ENCODE measurements at regions not wholly inside any gene's neighbourhood (a gene's known extent, or its start where the extent isn't known, plus 50 kb on each side); places are given as distances from the start of the nearest gene placed in this dataset.

GRCh38 chr2:777051-777450 is 99.8 kb upstream of the TMEM18 start:
- no peak for TF ChIP-seq EGR2 (tag by site-specific recombination; IDR thresholded peaks at IDR 0.05; ENCODE audit: low read depth)
- TF ChIP-seq GLIS2 (tag by site-specific recombination; IDR thresholded peaks at IDR 0.05): no peak
- TF ChIP-seq ZNF600 (tag by site-specific recombination; IDR thresholded peaks at IDR 0.05): no peak
- TF ChIP-seq GLIS1 (tag by site-specific recombination; IDR thresholded peaks at IDR 0.05): no peak
- TF ChIP-seq ZNF629 (tag by site-specific recombination; IDR thresholded peaks at IDR 0.05): no peak
- TF ChIP-seq ZNF155 (tag by site-specific recombination; IDR thresholded peaks at IDR 0.05): no peak
- no peak for TF ChIP-seq ZSCAN16 (tag by site-specific recombination; IDR thresholded peaks at IDR 0.05)
- TF ChIP-seq ELK4 (IDR thresholded peaks at IDR 0.05; ENCODE audit: borderline replicate concordance, low read depth, low read length): no peak
- no peak for TF ChIP-seq ZNF202 (tag by site-specific recombination; IDR thresholded peaks at IDR 0.05; ENCODE audit: borderline replicate concordance)
- TF ChIP-seq ZNF37A (tag by site-specific recombination; IDR thresholded peaks at IDR 0.05): no peak
- no peak for TF ChIP-seq ZNF174 (tag by site-specific recombination; IDR thresholded peaks at IDR 0.05)
- no peak for TF ChIP-seq ZNF266 (tag by site-specific recombination; IDR thresholded peaks at IDR 0.05; ENCODE audit: low read depth)
- TF ChIP-seq SP3 (tag by site-specific recombination; IDR thresholded peaks at IDR 0.05): no peak
- TF ChIP-seq ZNF175 (tag by site-specific recombination; IDR thresholded peaks at IDR 0.05): no peak
- no peak for TF ChIP-seq ZNF621 (tag by site-specific recombination; IDR thresholded peaks at IDR 0.05)
- H3K36me3 ChIP-seq (ENCODE audit: control insufficient read depth in 2 of 2, insufficient read depth in 1 of 2, low read length in 2 of 2): no peaks in the 10 kb centered on the region
- no peaks in the 10 kb centered on the region for H3K4me1 ChIP-seq (ENCODE audit: control insufficient read depth, insufficient read depth, low read length)
- H3K4me3 ChIP-seq (ENCODE audit: low read depth, low read length): no peak overlapping the region
- no peaks in the 10 kb centered on the region for H3K9me3 ChIP-seq (ENCODE audit: control insufficient read depth, insufficient read depth, low read depth, low read length)
- no peak overlapping the region for H3K27ac ChIP-seq (ENCODE audit: extremely low read depth, low read depth, low read length)
- CTCF ChIA-PET: interaction anchor here (1.4 kb wide), 1 partner anchor 62 kb away, joined by 4 read pairs; no protein-coding TSS in a partner anchor
- POLR2A ChIA-PET: interaction anchor here (1.2 kb wide), 1 partner anchor 100 kb away, joined by 3 read pairs; the partner anchor contains the start of gene TMEM18

GRCh38 chr2:776487-776886 is 99.3 kb upstream of the TMEM18 start:
- TF ChIP-seq ZBTB21 (tag by site-specific recombination; IDR thresholded peaks at IDR 0.05) (no peak), BCL11A (tag by site-specific recombination; IDR thresholded peaks at IDR 0.05; ENCODE audit: low read depth) (no peak), ZNF558 (tag by site-specific recombination; IDR thresholded peaks at IDR 0.05) (no peak), ZNF639 (tag by site-specific recombination; IDR thresholded peaks at IDR 0.05) (no peak), ZNF704 (tag by site-specific recombination; IDR thresholded peaks at IDR 0.05) (no peak), ZBTB11 (tag by site-specific recombination; conservative IDR thresholded peaks at IDR 0.05; ENCODE audit: low read depth) (no peak), ZNF560 (tag by site-specific recombination; IDR thresholded peaks at IDR 0.05; ENCODE audit: borderline replicate concordance) (no peak), KLF7 (tag by site-specific recombination; IDR thresholded peaks at IDR 0.05; ENCODE audit: borderline replicate concordance) (no peak)
- H3K36me3 ChIP-seq (ENCODE audit: control insufficient read depth in 2 of 2, insufficient read depth in 1 of 2, low read length in 2 of 2): no peaks in the 10 kb centered on the region
- ChIA-PET CTCF (interaction anchor here (1.4 kb wide), 1 partner anchor 61 kb away, joined by 4 read pairs; no protein-coding TSS in a partner anchor), POLR2A (interaction anchor here (1.2 kb wide), 1 partner anchor 100 kb away, joined by 3 read pairs; the partner anchor contains the start of gene TMEM18)
- H3K27ac ChIP-seq (ENCODE audit: extremely low read depth, low read depth, low read length): no peak overlapping the region
- H3K4me3 ChIP-seq (ENCODE audit: low read depth, low read length): no peak overlapping the region
- no peaks in the 10 kb centered on the region for H3K9me3 ChIP-seq (ENCODE audit: control insufficient read depth, insufficient read depth, low read depth, low read length)
- no peaks in the 10 kb centered on the region for H3K4me1 ChIP-seq (ENCODE audit: control insufficient read depth, insufficient read depth, low read length)
